Coronary artery (tissue), 2 donors: ENCODE measurements at regions not wholly inside any gene's neighbourhood (a gene's known extent, or its start where the extent isn't known, plus 50 kb on each side); places are given as distances from the start of the nearest gene placed in this dataset.
"Not testable (repeated sequence)": the region's sequence is repeated elsewhere in the genome, so short reads cannot be mapped to it uniquely, and the experiment has no call there.

ENCODE experiments used
- DNase-seq: peaks from one replicate; pipeline ENCODE4 v3.0.0-alpha.2; 2017; ENCODE audit warnings: low spot score
- H3K27ac ChIP-seq, 2 donors: fragments of 200-600 bp; sonication (generic); one replicate each; pipeline ENCODE4 v1.5.1; 2016 to 2019
- H3K4me3 ChIP-seq: fragments of 200-600 bp; sonication (generic); 2 replicates; pipeline ENCODE4 v1.5.1; 2016; ENCODE audit warnings: mild to moderate bottlenecking, moderate library complexity
- TF ChIP-seq, protein P1 (sequence below): fragments of 200-600 bp; sonication (generic); IDR thresholded peaks from one replicate; pipeline ENCODE4 v1.5.1; 2019; ENCODE audit warnings: antibody characterized with exemption

DNA sequence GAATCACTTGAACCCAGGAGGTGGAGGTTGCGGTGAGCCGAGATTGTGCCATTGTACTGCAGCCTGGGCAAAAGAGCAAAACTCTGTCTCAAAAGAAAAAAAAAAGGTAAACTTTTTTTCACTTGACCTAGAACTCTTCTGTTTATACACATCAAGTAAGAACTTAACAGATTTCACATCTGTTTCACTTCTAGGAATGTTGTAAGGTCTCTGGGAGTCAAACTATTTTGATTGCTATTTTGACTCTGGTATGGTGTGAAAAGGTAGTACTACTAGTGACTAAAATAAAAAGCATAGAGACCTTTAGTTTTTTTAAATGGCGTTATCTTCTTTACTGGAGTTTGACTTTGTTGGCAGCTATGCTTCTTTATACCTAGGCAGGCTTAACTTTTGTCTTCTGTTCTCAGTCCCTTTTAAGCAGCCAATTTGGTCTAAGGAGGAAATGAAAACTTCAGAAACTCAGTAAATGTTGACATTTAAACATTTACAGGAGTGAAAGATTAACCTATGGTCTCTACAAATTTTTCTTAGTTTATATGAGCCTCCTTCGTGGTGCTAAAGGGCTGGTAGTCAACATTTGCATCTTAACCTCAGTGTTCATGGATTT is 84.7 kb downstream of the METTL2B start:
- not testable (repeated sequence) for H3K4me3 ChIP-seq, H3K27ac ChIP-seq, DNase-seq

DNA sequence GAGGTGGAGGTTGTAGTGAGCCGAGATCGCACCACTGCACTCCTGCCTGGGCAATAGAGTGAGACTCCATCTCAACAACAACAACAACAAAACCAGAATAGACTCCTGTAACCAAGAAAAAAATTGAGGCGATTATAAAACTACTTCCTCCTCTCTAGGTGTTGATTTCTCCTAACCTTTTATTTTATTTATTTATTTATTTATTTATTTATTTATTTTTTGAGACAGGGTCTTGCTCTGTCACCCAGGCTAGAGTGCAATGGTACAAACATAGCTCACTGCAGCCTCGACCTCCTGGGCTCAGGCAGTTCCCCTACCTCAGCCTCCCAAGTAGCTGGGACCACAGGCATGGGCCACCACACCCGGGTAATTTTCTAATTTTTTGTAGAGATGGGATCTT is 86.2 kb downstream of the METTL2B start:
- H3K27ac ChIP-seq, DNase-seq, H3K4me3 ChIP-seq: not testable (repeated sequence)

DNA sequence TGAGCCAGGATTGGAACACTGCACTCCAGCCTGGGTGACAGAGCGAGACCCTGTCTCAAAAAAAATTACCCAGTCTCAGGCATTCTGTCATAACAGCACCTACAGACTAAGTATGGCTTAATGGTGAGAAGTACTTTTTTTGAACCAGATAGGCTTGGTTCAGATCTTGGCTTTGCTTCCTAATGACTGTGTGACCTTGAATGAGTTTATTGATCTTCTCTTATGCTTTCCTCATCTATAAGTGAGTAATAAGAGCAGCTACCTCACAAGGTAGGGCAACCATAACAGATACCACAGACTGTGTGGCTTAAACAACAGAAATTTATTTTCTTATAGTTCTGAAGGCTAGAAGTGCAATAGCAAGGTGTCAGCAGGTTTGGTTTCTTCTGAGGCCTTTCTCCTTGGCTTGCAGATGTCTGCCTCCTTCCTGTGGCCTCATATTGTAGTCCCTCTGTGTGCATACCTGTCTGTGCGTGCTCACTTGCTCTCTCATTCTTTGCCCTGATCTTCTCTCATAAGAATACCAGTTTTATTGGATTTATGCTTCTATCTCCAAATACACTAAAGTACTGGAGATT is 87.7 kb downstream of the METTL2B start:
- not testable (repeated sequence) for DNase-seq, H3K4me3 ChIP-seq, H3K27ac ChIP-seq

DNA sequence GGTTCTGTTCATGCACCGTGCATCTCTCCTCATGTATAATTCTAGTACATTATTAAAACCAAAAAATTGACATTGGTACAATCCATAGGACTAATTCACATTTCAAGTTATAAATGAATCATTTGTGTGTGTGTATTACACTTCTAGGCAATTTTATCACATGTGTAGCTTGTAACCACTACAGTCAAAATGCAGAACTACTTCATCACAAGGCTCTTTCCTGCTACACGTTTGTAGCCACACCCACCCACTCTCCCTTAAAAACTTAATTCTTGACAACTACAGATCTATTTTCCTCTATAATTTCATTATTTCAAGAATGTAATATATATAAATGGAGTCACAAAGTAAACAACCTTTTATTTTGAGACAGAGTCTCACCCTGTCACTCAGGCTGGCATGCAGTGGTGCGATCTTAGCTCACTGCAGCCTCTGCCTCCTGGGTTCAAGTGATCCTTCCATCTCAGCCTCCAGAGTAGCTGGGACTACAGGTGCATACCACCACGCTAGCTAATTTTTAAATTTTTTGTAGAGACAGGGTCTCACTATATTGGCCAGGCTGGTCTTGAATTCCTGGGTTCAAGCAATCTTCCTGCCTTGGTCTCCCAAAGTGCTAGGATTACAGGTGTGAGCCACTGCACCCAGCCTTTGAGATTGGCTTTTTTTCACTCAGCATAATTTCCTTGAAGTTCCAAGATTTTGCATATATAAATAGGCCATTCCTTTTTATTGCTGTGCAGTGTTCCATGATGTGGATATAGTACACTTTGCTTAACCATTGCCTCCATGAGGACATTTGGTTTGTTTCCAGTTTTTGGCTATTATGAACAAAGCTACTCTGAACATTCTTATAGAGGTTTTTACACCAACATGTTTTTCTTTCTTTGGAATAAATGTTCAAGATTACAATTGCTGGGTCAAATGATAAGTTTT is 88.7 kb downstream of the METTL2B start:
- H3K4me3 ChIP-seq, H3K27ac ChIP-seq, DNase-seq: not testable (repeated sequence)

DNA sequence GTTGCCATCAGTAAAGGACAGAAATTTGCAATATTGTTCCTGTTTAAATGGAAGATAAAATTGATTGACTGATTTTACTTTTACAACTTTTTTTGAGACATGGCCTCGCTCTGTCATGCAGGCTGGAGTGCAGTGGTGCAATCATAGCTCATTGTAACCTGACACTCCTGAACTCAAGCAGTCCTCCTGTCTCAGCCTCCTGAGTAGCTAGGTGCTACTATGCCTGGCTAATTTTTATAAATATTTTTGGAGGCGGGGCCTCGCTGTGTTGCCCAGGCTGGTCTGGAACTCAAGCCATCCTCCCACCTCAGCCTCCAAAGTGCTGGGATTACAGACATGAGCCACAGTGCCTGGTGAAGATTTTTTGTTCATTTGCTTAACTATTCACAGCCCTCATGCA is 96.8 kb upstream of the GARIN1A start:
- H3K27ac ChIP-seq, DNase-seq, H3K4me3 ChIP-seq: not testable (repeated sequence)

DNA sequence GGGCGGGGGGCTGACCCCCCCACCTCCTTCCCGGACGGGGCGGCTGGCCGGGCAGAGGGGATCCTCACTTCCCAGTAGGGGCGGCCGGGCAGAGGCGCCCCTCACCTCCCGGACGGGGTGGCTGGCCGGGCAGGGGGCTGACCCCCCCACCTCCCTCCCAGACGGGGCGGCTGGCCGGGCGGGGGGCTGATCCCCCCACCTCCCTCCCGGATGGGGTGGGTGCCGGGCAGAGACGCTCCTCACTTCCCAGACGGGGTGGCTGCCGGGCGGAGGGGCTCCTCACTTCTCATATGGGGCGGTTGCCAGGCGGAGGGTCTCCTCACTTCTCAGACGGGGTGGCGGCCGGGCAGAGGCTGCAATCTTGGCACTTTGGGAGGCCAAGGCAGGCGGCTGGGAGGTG is 95.1 kb upstream of the GARIN1A start:
- not testable (repeated sequence) for DNase-seq, H3K27ac ChIP-seq, H3K4me3 ChIP-seq

DNA sequence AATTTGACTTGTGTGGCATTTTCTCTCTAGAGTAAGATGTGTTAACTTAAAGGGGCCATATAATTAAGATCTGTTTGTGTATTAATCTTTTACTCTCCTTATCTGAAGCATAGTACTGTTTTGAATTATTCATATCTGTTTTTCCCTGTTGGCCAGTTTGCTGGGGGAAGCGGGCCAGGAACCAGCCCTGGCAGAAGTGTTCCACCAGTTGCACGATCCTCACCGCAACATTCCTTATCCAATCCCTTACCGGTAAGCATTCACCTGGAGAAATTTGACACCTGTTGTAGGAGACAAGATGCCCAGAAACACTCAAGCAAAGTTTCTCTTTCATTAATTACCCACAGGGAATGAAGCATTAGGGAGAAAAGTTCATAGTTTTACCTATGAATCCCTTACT is 92.2 kb upstream of the GARIN1A start:
- not testable (repeated sequence) for DNase-seq, H3K4me3 ChIP-seq, H3K27ac ChIP-seq

DNA sequence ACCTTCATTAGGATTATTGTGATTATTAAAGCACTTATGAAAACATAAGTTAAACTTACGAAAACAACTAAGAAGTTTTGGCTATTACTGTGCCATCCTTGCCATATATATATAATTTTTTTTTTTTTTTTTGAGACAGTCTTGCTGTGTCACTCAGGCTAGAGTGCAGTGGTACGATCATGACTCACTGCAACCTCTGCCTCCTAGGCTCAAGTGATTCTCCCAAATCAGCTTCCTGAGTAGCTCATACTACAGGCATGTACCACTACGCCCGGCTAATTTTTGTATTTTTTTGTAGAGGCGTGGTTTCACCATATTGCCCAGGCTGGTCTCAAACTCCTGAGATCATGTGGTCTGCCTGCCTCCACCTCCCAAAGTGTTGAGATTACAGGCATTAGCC is 91.0 kb upstream of the GARIN1A start:
- DNase-seq, H3K4me3 ChIP-seq, H3K27ac ChIP-seq: not testable (repeated sequence)

DNA sequence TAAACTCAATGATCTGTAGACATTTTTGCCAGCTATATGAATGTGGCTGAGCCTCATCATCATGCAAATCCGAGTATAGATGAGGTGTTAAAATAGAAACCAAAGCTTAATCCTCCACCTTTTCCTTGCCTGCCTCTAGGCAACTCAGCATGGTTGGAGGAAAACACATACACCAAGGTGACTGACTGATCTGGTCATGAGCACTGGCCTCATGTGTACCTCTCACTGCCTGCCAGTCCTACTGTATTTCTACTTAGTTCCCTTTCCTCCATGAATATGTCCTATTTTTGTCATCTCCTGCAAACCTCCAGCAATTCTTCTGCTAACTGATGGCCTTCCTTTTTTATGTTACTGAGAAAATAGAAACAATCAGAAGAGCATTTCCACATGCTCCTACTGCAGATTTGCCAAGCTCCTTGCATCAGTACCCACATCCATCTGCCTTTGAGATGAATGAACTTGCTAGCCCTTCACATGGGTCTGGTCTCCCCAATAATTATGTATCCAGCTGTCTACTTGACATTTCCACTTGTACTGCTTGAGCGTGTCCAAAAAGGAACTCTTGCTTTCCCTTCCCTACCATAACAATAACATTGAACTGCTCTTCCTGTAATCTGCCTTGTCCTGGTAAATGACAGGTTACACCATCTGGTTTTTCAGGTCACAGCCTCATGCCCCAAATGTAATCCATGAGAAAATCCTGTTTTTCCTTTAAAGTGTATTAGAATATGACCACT is 90.1 kb upstream of the GARIN1A start:
- not testable (repeated sequence) for H3K27ac ChIP-seq, H3K4me3 ChIP-seq, DNase-seq

DNA sequence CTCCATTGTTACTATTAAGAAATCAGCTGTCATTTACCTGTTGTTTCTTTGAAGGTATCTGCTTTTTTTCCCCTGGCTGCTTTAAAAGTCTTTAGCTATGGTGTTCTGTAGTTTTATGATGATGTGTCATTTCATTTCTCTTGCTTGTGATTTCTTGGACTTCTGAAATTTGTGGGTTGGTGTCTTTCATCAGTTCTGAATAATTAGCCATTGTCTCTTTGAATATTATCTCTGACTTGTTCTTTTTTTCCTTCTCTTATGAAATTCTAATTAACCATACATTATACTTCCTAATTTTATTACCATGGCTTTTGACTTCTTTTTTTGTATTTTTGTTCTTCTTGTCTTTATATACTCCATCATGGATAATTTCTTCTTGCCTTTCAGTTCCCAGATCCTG is 85.4 kb upstream of the GARIN1A start:
- not testable (repeated sequence) for H3K27ac ChIP-seq, H3K4me3 ChIP-seq, DNase-seq

DNA sequence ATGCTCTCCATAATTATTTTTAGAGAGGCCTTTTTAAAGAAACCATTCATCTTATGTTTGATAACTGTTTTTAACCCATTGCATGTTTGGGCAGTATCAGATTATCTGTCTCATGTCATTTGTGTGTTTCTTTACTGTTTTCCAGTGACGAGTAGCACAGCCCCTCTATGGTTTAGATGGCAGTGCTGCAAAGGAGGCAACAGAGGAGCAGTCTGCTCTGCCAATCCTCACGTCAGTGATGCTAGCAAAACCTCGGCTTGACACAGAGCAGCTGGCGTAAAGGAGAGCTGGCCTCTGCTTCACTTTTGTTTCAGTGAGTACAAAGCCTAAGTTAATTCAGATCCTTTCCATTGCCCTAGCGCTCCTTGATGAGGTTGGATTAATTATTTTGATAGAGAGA is 80.4 kb upstream of the GARIN1A start:
- DNase-seq = no peak
- H3K4me3 ChIP-seq = no peak overlapping the region
- TF ChIP-seq, protein P1, sequence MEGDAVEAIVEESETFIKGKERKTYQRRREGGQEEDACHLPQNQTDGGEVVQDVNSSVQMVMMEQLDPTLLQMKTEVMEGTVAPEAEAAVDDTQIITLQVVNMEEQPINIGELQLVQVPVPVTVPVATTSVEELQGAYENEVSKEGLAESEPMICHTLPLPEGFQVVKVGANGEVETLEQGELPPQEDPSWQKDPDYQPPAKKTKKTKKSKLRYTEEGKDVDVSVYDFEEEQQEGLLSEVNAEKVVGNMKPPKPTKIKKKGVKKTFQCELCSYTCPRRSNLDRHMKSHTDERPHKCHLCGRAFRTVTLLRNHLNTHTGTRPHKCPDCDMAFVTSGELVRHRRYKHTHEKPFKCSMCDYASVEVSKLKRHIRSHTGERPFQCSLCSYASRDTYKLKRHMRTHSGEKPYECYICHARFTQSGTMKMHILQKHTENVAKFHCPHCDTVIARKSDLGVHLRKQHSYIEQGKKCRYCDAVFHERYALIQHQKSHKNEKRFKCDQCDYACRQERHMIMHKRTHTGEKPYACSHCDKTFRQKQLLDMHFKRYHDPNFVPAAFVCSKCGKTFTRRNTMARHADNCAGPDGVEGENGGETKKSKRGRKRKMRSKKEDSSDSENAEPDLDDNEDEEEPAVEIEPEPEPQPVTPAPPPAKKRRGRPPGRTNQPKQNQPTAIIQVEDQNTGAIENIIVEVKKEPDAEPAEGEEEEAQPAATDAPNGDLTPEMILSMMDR = no peak
- no peak overlapping the region for H3K27ac ChIP-seq

DNA sequence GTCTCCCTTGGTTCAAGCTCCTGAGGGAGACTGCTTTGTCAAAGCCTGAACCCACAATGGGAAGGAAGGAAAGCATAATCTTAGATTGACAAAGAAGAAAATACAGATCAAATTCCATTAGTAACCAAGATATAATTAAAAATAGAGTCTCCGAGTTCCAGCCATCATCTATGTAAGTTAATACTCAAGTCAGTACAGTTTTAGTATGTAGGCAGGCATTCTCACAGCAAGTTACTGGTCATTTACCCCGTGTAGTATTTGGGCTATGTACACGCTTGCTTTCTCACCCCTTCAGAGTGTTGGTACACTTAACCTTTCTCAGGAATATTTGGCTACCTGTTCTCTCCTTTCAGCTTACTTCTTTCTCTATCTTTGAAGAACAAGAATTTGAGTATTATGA is 79.9 kb upstream of the GARIN1A start:
- DNase-seq, H3K27ac ChIP-seq, H3K4me3 ChIP-seq: not testable (repeated sequence)

DNA sequence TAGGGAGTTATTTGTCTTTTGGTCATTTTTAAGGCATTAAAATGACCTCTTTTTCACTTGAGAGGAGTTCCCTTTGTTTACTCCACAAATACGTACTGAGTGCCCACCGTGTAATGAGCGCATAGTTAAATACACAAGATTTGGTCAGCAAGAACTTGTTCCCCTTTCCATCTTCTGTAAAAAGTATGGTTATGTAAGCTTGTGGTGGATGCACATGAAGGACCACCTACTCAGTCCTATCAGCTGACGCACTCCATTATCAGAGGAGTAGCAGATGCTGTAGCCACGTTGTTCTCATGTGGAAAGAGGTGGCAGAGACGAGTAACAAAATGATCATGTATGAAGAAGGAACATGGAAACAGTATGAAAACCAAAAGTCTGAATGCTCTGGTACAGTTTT is 78.0 kb upstream of the GARIN1A start:
- not testable (repeated sequence) for H3K27ac ChIP-seq, H3K4me3 ChIP-seq, DNase-seq

DNA sequence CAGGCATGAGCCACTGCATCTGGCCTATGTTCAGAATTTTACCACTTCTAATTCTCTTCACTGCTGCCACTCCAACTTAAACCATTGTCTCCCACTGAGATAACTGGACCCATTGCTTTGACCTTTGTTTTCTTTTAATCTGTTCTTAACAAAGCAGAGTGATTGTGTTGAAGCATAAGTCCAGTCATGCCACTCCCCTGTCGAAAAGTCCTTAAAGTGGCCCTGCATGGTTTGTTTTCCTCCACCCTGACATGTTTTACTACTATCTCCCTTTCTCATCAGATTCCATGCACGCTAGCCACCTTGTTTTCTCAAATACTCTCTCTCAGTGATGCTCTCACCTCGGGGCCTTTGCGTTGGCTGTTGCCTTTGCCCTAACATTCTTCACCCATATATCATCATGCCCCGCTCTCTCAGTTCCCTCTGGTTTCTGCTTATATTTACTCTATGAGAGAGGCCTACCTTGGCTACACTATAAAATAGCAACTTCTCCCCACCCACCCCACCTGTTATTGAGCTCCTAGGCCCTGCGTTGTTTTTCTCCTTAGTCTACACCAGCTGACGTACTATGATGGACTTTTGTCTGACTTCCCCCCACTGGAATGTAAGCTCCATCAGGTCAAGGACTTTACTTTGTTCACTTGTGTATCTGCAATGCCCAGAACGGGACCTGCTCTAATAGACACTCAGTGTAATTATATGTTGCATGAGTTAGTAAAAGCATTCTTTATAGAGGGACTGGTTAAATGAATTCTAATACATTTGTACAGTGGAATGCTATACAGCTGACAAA is 75.6 kb upstream of the GARIN1A start:
- not testable (repeated sequence) for H3K27ac ChIP-seq, H3K4me3 ChIP-seq, DNase-seq

DNA sequence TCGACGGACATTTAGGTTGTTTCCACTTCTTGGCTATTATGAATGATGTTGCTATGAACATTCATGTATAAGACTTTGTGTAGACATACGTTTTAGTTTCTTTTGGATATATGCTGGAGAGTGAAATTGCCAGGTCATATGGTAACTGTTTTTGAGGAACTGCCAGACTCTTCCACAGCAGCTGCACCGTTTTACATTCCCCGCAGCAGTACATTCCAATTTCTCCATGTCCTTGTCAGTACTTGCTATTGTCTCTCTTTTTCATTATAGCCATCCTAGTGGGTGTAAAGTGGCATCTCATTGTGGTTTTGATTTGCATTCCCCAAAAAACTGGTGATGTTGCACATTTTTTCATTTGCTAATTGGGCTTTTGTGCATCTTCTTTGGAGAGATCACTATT is 73.1 kb upstream of the GARIN1A start:
- H3K27ac ChIP-seq, H3K4me3 ChIP-seq, DNase-seq: not testable (repeated sequence)
